ENCODE measurements at regions not wholly inside any gene's neighbourhood (a gene's known extent, or its start where the extent isn't known, plus 50 kb on each side); places are given as distances from the start of the nearest gene placed in this dataset.

GRCh38 chr20:52433326-52434040, 241.9 kb upstream of the ZFP64 start:
- Histone ChIP-seq H3K27me3 (no peaks in the 10 kb centered on the region), H3K4me3 (ENCODE audit: low read depth in 1 of 2, low read length in 1 of 2) (no peak overlapping the region), H3K27ac (no peak overlapping the region), H3K4me1 (ENCODE audit: control insufficient read depth in 1 of 2, insufficient read depth in 1 of 2, low read depth in 1 of 2, low read length in 1 of 2) (no peaks in the 10 kb centered on the region), H3K9me3 (no peaks in the 10 kb centered on the region), H3K36me3 (no peaks in the 10 kb centered on the region)
- no peak for TF ChIP-seq CTCF (IDR thresholded peaks at IDR 0.05)

- no peaks in the 10 kb centered on the region for H3K36me3 ChIP-seq
- no peaks in the 10 kb centered on the region for H3K4me1 ChIP-seq (ENCODE audit: control insufficient read depth in 1 of 2, insufficient read depth in 1 of 2, low read depth in 1 of 2, low read length in 1 of 2)
- no peaks in the 10 kb centered on the region for H3K9me3 ChIP-seq
- H3K4me3 ChIP-seq (ENCODE audit: low read depth in 1 of 2, low read length in 1 of 2): no peak overlapping the region
- TF ChIP-seq CTCF (IDR thresholded peaks at IDR 0.05): no peak
- no peak overlapping the region for H3K27ac ChIP-seq
- H3K27me3 ChIP-seq: no peaks in the 10 kb centered on the region
Observed at GRCh38 chr20:52432740-52433139, 241.2 kb upstream of the ZFP64 start.

- H3K4me1 ChIP-seq (ENCODE audit: control insufficient read depth in 1 of 2, insufficient read depth in 1 of 2, low read depth in 1 of 2, low read length in 1 of 2): no peaks in the 10 kb centered on the region
- TF ChIP-seq CTCF (IDR thresholded peaks at IDR 0.05): no peak
- no peak overlapping the region for H3K4me3 ChIP-seq (ENCODE audit: low read depth in 1 of 2, low read length in 1 of 2)
- H3K36me3 ChIP-seq: no peaks in the 10 kb centered on the region
- H3K9me3 ChIP-seq: no peaks in the 10 kb centered on the region
- H3K27ac ChIP-seq: no peak overlapping the region
- H3K27me3 ChIP-seq: no peaks in the 10 kb centered on the region
Observed at GRCh38 chr20:52429029-52429428, 237.4 kb upstream of the ZFP64 start.

- no peaks in the 10 kb centered on the region for H3K4me1 ChIP-seq (ENCODE audit: control insufficient read depth in 1 of 2, insufficient read depth in 1 of 2, low read depth in 1 of 2, low read length in 1 of 2)
- no peak for TF ChIP-seq CTCF (IDR thresholded peaks at IDR 0.05)
- no peaks in the 10 kb centered on the region for H3K27me3 ChIP-seq
- H3K27ac ChIP-seq: no peak overlapping the region
- H3K9me3 ChIP-seq: no peaks in the 10 kb centered on the region
- H3K4me3 ChIP-seq (ENCODE audit: low read depth in 1 of 2, low read length in 1 of 2): no peak overlapping the region
- no peaks in the 10 kb centered on the region for H3K36me3 ChIP-seq
Observed at GRCh38 chr20:52427960-52428359, 236.4 kb upstream of the ZFP64 start.

GRCh38 chr20:52426856-52427255, 235.3 kb upstream of the ZFP64 start:
- no peaks in the 10 kb centered on the region for H3K36me3 ChIP-seq
- H3K27ac ChIP-seq: no peak overlapping the region
- H3K9me3 ChIP-seq: no peaks in the 10 kb centered on the region
- H3K27me3 ChIP-seq: no peaks in the 10 kb centered on the region
- no peak for TF ChIP-seq CTCF (IDR thresholded peaks at IDR 0.05)
- no peaks in the 10 kb centered on the region for H3K4me1 ChIP-seq (ENCODE audit: control insufficient read depth in 1 of 2, insufficient read depth in 1 of 2, low read depth in 1 of 2, low read length in 1 of 2)
- no peak overlapping the region for H3K4me3 ChIP-seq (ENCODE audit: low read depth in 1 of 2, low read length in 1 of 2)
